ENCODE measurements at regions not wholly inside any gene's neighbourhood (a gene's known extent, or its start where the extent isn't known, plus 50 kb on each side); places are given as distances from the start of the nearest gene placed in this dataset.

GRCh38 chr12:13836099-13836498 is 145.3 kb downstream of the GRIN2B start:
- TF ChIP-seq, protein P1, sequence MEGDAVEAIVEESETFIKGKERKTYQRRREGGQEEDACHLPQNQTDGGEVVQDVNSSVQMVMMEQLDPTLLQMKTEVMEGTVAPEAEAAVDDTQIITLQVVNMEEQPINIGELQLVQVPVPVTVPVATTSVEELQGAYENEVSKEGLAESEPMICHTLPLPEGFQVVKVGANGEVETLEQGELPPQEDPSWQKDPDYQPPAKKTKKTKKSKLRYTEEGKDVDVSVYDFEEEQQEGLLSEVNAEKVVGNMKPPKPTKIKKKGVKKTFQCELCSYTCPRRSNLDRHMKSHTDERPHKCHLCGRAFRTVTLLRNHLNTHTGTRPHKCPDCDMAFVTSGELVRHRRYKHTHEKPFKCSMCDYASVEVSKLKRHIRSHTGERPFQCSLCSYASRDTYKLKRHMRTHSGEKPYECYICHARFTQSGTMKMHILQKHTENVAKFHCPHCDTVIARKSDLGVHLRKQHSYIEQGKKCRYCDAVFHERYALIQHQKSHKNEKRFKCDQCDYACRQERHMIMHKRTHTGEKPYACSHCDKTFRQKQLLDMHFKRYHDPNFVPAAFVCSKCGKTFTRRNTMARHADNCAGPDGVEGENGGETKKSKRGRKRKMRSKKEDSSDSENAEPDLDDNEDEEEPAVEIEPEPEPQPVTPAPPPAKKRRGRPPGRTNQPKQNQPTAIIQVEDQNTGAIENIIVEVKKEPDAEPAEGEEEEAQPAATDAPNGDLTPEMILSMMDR (IDR thresholded peaks at IDR 0.05; ENCODE audit: insufficient read depth, low read length): no peak
- TF ChIP-seq POLR2AphosphoS5 (IDR thresholded peaks at IDR 0.05; ENCODE audit: low read depth): no peak
- no peak for TF ChIP-seq REST (IDR thresholded peaks at IDR 0.05; ENCODE audit: insufficient replicate concordance, low read depth)
- no peak for TF ChIP-seq GABPA (IDR thresholded peaks at IDR 0.05; ENCODE audit: low read depth)
